IMR-90 (cell line): ENCODE measurements at regions not wholly inside any gene's neighbourhood (a gene's known extent, or its start where the extent isn't known, plus 50 kb on each side); places are given as distances from the start of the nearest gene placed in this dataset.

Source experiments
- ATAC-seq: fragments of 200-7000 bp; cut with Tn5 transposase; 2 replicates; pipeline ENCODE4 v1.9.1; 2020; ENCODE audit warnings: low read depth, mild to moderate bottlenecking, moderate library complexity
- BruUV-seq: library from RNA; stranded (reverse); fragments of 400-500 nt; replicated peaks from 2 replicates; lab custom pipeline; 2021; lab: Mats Ljungman, UMichigan
- CTCF ChIA-PET: fragments of 300-600 bp; formaldehyde crosslinking; extraction: SDS; loops from one replicate; lab custom pipeline; 2021; ENCODE audit warnings: antibody characterized with exemption; lab: Yijun Ruan, JAX
- POLR2A ChIA-PET: fragments of 300-600 bp; sonication (Branson Sonifier 250); formaldehyde crosslinking; loops from one replicate; lab custom pipeline; 2022; ENCODE audit warnings: antibody characterized with exemption; ENCODE audit not compliant: unreplicated experiment; lab: Charles Lee
- DNase-seq: peaks from one replicate; pipeline ENCODE4 v3.0.0; 2013
- H2AFZ ChIP-seq: replicated peaks from 2 replicates; pipeline ENCODE3; 2013; ENCODE audit warnings: low read length, mild to moderate bottlenecking; ENCODE audit not compliant: poor library complexity
- H2AK5ac ChIP-seq: 2 replicates; pipeline ENCODE4 v1.6.1; 2013; ENCODE audit warnings: low read depth, low read length, inconsistent platforms
- H2AK9ac ChIP-seq: replicated peaks from 2 replicates; pipeline ENCODE3; 2013; ENCODE audit warnings: mild to moderate bottlenecking, low read depth, low read length, moderate library complexity; ENCODE audit not compliant: poor library complexity
- H2BK120ac ChIP-seq: 2 replicates; pipeline ENCODE4 v1.6.1; 2013; ENCODE audit warnings: low read depth, low read length, inconsistent platforms
- H2BK15ac ChIP-seq: 3 replicates; pipeline ENCODE4 v1.6.1; 2013; ENCODE audit warnings: low read depth, low read length, inconsistent platforms
- H2BK20ac ChIP-seq: 2 replicates; pipeline ENCODE4 v1.6.1; 2013; ENCODE audit warnings: low read depth, mild to moderate bottlenecking, inconsistent platforms, low read length, moderate library complexity
- H2BK5ac ChIP-seq: 2 replicates; pipeline ENCODE4 v1.6.1; 2013; ENCODE audit warnings: mild to moderate bottlenecking, low read depth, low read length, inconsistent platforms; ENCODE audit not compliant: poor library complexity, severe bottlenecking
- H3K14ac ChIP-seq: replicated peaks from 2 replicates; pipeline ENCODE4 v1.6.1; 2013; ENCODE audit warnings: low read depth, low read length, inconsistent platforms
- H3K18ac ChIP-seq: 2 replicates; pipeline ENCODE4 v1.6.1; 2013; ENCODE audit warnings: low read depth, low read length, control low read depth
- H3K23ac ChIP-seq: 2 replicates; pipeline ENCODE4 v1.6.1; 2013; ENCODE audit warnings: low read depth, low read length, inconsistent platforms
- H3K27ac ChIP-seq: 2 replicates; pipeline ENCODE4 v1.5.1; 2013; ENCODE audit warnings: mild to moderate bottlenecking, control low read depth, low read length; ENCODE audit not compliant: insufficient read depth
- H3K27me3 ChIP-seq: 2 replicates; pipeline ENCODE4 v1.6.1; 2013; ENCODE audit warnings: low read length; ENCODE audit not compliant: control insufficient read depth, insufficient read depth
- H3K36me3 ChIP-seq: 2 replicates; pipeline ENCODE4 v1.6.1; 2013; ENCODE audit warnings: low read length, mixed read lengths; ENCODE audit not compliant: control insufficient read depth, insufficient read depth
- H3K4ac ChIP-seq: 2 replicates; pipeline ENCODE4 v1.6.1; 2013; ENCODE audit warnings: low read depth, low read length, inconsistent platforms
- H3K4me1 ChIP-seq: 2 replicates; pipeline ENCODE4 v1.6.1; 2013; ENCODE audit warnings: low read length, mixed read lengths; ENCODE audit not compliant: control insufficient read depth, insufficient read depth
- H3K4me2 ChIP-seq: 2 replicates; pipeline ENCODE4 v1.6.1; 2013; ENCODE audit warnings: low read depth, mild to moderate bottlenecking, control low read depth, low read length, moderate library complexity
- H3K4me3 ChIP-seq: 2 replicates; pipeline ENCODE4 v1.5.1; 2013; ENCODE audit warnings: low read depth, mild to moderate bottlenecking, control low read depth, low read length, moderate library complexity; ENCODE audit not compliant: insufficient read depth
- H3K56ac ChIP-seq: 2 replicates; pipeline ENCODE4 v1.6.1; 2013; ENCODE audit warnings: low read length, inconsistent platforms; ENCODE audit not compliant: insufficient read depth; ENCODE audit errors: extremely low read depth
- H3K79me1 ChIP-seq, 2 experiments: 2 replicates each; pipeline ENCODE4 v1.6.1; 2013; ENCODE audit warnings: low read length in 2 of 2, inconsistent platforms in 1 of 2, low read depth in 1 of 2
- H3K9ac ChIP-seq: 2 replicates; pipeline ENCODE4 v1.6.1; 2013; ENCODE audit warnings: low read depth, low read length, control low read depth
- H3K9me1 ChIP-seq: 2 replicates; pipeline ENCODE4 v1.6.1; 2013; ENCODE audit warnings: low read length, inconsistent platforms; ENCODE audit not compliant: insufficient read depth
- H3K9me3 ChIP-seq: 2 replicates; pipeline ENCODE4 v1.6.1; 2013; ENCODE audit warnings: low read length; ENCODE audit not compliant: control insufficient read depth, insufficient read depth
- H4K20me1 ChIP-seq: 2 replicates; pipeline ENCODE4 v1.6.1; 2013; ENCODE audit warnings: low read length, inconsistent platforms; ENCODE audit not compliant: insufficient read depth
- H4K5ac ChIP-seq: 2 replicates; pipeline ENCODE4 v1.6.1; 2013; ENCODE audit warnings: mild to moderate bottlenecking, low read depth, low read length, control low read depth
- H4K8ac ChIP-seq, 2 experiments: 2 replicates each; pipeline ENCODE4 v1.6.1; 2013; ENCODE audit warnings: low read depth in 2 of 2, low read length in 2 of 2, control low read depth in 1 of 2, inconsistent platforms in 1 of 2
- H4K91ac ChIP-seq: 2 replicates; pipeline ENCODE4 v1.6.1; 2013; ENCODE audit warnings: low read depth, low read length, inconsistent platforms; ENCODE audit not compliant: insufficient read depth
- BHLHE40 ChIP-seq: fragments of 150-350 bp; IDR thresholded peaks from 2 replicates; pipeline ENCODE4 v1.6.1; 2016; ENCODE audit warnings: mild to moderate bottlenecking, low read depth, low read length
- ELK1 ChIP-seq: fragments of 150-350 bp; IDR thresholded peaks from 2 replicates; pipeline ENCODE4 v1.6.1; 2016; ENCODE audit warnings: low read depth, mild to moderate bottlenecking, low read length, moderate library complexity, borderline replicate concordance
- MAFK ChIP-seq: IDR thresholded peaks from 2 replicates; pipeline ENCODE4 v1.6.1; 2012; ENCODE audit warnings: low read depth, low read length, improper control_type of control experiment
- NFE2L2 ChIP-seq: fragments of 150-350 bp; IDR thresholded peaks from 2 replicates; pipeline ENCODE4 v1.6.1; 2016; ENCODE audit warnings: low read depth, mild to moderate bottlenecking, low read length
- POLR2A ChIP-seq: IDR thresholded peaks from 2 replicates; pipeline ENCODE4 v1.6.1; 2012; ENCODE audit warnings: mild to moderate bottlenecking, low read depth, low read length
- RFX5 ChIP-seq: IDR thresholded peaks from 2 replicates; pipeline ENCODE4 v1.8.0; 2012; ENCODE audit warnings: low read depth, mild to moderate bottlenecking, low read length, moderate library complexity
- SMC3 ChIP-seq: fragments of 150-350 bp; IDR thresholded peaks from 2 replicates; pipeline ENCODE4 v1.6.1; 2016; ENCODE audit warnings: low read depth, mild to moderate bottlenecking, antibody characterized with exemption, low read length, moderate library complexity
- WGBS, 2 experiments: methylation state at CpG; one replicate each; pipeline versions ENCODE4 v1.1.5 to v1.1.7; 2013; ENCODE audit warnings: missing lambda C conversion rate in 2 of 2; ENCODE audit not compliant: insufficient read length in 1 of 2; ENCODE audit errors: extremely low coverage in 2 of 2; 5-methylcytosine and 5-hydroxymethylcytosine counted together
- dilution Hi-C: fragments of 300-500 bp; cut with HindIII; formaldehyde crosslinking; loops from one replicate; pipeline ENCODE4 v1.14.3; 2018; ENCODE audit warnings: low sequenced_read_pairs; ENCODE audit not compliant: unreplicated experiment
- in situ Hi-C: fragments of 300-500 bp; cut with MboI; formaldehyde crosslinking; loops from 3 replicates; pipeline ENCODE4 v1.14.3; 2019; ENCODE audit warnings: low sequenced_read_pairs, inconsistent platforms, mixed read lengths
- intact Hi-C: fragments of 100-400 bp; cut with micrococcal nuclease; formaldehyde crosslinking; loops from 2 replicates; pipeline ENCODE4 v1.10.0; 2022
- TF ChIP-seq, protein P1 (sequence below): conservative IDR thresholded peaks from 2 replicates; pipeline ENCODE4 v1.5.1; 2012; ENCODE audit warnings: mild to moderate bottlenecking, low read depth, low read length, improper control_type of control experiment

DNA sequence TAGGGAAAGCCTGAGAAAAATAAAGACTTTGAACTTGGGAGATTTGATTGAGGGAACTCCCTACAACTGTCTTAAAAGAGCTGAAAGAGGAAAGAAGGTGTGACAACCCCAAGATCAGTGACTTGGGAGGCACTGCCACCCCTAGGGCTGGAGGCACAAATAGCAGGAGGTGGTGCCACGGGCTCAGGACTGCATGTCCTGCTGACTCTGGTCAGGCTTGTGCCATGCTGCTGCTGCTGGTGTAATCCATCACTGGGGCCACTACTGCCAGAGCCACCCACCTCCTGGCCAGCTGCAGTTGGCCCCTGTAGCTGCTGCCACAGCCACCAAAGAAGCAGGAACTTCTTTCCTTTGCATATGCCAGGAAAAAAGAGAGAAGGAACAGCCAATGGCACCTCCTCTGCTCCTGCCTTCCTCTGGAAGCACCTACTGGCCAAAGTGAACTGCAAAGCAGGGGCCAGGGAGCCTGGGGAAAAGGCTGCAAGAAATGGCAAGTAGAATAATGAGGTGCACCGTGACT is 730.3 kb downstream of the PTPRU start:
- dilution Hi-C loops (no loop called here), intact Hi-C loops (no loop called here), in situ Hi-C loops (no loop called here)
- no peak for TF ChIP-seq NFE2L2
- TF ChIP-seq MAFK: no peak
- TF ChIP-seq ELK1: no peak
- no peak for TF ChIP-seq RFX5
- no peak for TF ChIP-seq SMC3
- TF ChIP-seq BHLHE40: no peak
- TF ChIP-seq POLR2A: no peak
- TF ChIP-seq, protein P1, sequence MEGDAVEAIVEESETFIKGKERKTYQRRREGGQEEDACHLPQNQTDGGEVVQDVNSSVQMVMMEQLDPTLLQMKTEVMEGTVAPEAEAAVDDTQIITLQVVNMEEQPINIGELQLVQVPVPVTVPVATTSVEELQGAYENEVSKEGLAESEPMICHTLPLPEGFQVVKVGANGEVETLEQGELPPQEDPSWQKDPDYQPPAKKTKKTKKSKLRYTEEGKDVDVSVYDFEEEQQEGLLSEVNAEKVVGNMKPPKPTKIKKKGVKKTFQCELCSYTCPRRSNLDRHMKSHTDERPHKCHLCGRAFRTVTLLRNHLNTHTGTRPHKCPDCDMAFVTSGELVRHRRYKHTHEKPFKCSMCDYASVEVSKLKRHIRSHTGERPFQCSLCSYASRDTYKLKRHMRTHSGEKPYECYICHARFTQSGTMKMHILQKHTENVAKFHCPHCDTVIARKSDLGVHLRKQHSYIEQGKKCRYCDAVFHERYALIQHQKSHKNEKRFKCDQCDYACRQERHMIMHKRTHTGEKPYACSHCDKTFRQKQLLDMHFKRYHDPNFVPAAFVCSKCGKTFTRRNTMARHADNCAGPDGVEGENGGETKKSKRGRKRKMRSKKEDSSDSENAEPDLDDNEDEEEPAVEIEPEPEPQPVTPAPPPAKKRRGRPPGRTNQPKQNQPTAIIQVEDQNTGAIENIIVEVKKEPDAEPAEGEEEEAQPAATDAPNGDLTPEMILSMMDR: no peak
- no peaks in the 10 kb centered on the region for H3K36me3 ChIP-seq
- no TSS peak for BruUV-seq
- no peak overlapping the region for H2AK9ac ChIP-seq
- no peak overlapping the region for H3K4me2 ChIP-seq
- no peak overlapping the region for H4K8ac ChIP-seq
- H3K27ac ChIP-seq: no peak overlapping the region
- no peak overlapping the region for H2BK15ac ChIP-seq
- H3K56ac ChIP-seq: no peak overlapping the region
- no peak overlapping the region for H3K4me3 ChIP-seq
- no peak overlapping the region for H3K9ac ChIP-seq
- ChIA-PET CTCF (no interaction called here), POLR2A (no interaction called here)
- no peaks in the 10 kb centered on the region for H4K20me1 ChIP-seq
- no peaks in the 10 kb centered on the region for H3K4me1 ChIP-seq
- H2BK20ac ChIP-seq: no peak overlapping the region
- H3K9me3 ChIP-seq: no peaks in the 10 kb centered on the region
- DNase-seq: no peak
- H2BK120ac ChIP-seq: no peak overlapping the region
- H3K14ac ChIP-seq: no peak overlapping the region
- no peaks in the 10 kb centered on the region for H3K9me1 ChIP-seq
- WGBS, 2 experiments: 0% methylated on average over 1 of the region's 2 CpGs; no CpG with 5 or more reads in 1 of the 2 experiments
- no peak overlapping the region for H2AFZ ChIP-seq
- H3K18ac ChIP-seq: no peak overlapping the region
- no peak overlapping the region for H2BK5ac ChIP-seq
- no peaks in the 10 kb centered on the region; the same call in 1 of the 2 replicates for H3K27me3 ChIP-seq
- no peak overlapping the region for H3K23ac ChIP-seq
- H4K5ac ChIP-seq: no peak overlapping the region
- no peak overlapping the region for H4K91ac ChIP-seq
- no peak overlapping the region for H2AK5ac ChIP-seq
- no peak overlapping the region for H3K4ac ChIP-seq
- no peaks in the 10 kb centered on the region for H3K79me1 ChIP-seq
- ATAC-seq: no peak
